ENCODE measurements at regions not wholly inside any gene's neighbourhood (a gene's known extent, or its start where the extent isn't known, plus 50 kb on each side); places are given as distances from the start of the nearest gene placed in this dataset.
"Not testable (repeated sequence)": the region's sequence is repeated elsewhere in the genome, so short reads cannot be mapped to it uniquely, and the experiment has no call there.

DNA sequence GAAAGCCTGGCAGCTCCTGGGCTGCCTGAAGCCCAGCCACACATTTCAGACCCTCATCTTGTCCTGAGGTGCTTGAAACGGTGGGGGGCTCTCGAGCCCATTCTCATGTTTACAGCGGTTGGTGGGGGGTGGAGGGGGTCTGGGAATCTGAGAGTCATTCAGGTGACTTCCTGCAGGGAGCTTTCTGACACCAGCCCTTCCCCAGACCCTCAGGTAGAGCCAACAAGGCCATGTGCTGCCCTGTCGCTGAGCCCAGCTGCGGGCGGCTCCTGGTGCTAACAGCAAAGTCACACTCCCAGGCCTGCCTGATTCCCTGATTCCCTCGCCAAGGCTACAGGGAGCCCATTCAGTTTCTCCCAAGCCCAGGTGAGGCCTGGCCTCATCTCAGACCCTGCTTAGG, 324.9 kb upstream of the MEX3C start:
- DNase-seq (ENCODE audit: low read depth in 2 of 2): no peak

DNA sequence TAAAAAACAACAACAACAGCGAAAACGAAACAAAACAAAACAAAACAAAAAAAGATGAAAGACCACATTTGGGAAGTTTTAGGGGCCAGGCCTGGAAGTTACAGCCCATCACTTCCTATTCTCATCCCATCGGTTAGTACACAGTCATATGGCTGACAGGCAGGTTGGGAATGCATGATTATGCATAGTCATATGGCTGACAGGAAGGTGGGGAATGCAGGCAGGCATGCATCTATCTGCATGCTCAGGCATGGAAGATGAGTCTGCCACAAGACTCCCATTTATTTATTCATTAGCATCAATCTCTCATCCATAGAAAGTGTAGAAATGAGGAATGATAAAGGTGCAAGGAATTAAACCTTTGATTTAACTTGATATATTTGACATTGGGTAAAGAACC, 325.3 kb upstream of the MEX3C start:
- no peak for DNase-seq (ENCODE audit: low read depth in 2 of 2)

GRCh38 chr18:51523671-51524070, 326.2 kb upstream of the MEX3C start:
- DNase-seq (ENCODE audit: low read depth in 2 of 2): no peak

DNA sequence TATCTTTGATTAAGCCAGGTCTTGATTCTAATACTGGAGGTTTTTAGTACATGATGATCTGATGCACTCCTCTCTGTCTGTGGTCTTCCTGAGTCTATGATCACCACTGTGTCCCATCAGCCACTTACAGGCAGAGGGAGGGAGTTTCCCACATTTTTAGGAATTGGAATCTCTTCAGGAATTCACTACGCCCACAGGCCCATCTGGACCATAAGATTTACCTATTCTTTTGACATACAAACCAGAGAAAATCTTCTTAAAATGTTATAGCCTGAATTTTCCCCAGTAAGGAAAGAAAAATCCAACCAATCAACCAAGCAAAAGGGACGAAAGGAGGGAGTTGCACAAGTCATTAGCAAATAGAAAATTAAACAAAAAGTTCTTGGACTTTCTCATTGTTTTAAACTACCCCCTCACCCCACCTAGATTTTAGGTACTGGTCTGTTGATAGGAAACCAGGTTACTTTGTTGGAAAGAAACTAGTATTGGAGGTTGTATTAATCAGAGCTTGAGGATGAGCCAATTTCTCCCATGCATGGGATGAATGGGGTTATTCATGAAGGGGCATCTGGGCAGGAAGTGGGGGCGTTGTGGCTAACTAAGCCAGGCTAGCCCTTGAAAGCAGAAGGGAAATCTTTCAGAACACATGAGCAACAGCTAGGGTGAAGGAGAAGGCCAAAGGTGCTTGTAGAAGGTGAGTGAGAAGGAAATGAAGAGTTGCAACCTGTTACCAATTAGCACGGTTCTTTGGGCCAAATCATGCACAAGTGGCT, 328.2 kb upstream of the MEX3C start:
- DNase-seq (ENCODE audit: low read depth in 2 of 2): no peak

- DNase-seq (ENCODE audit: low read depth in 2 of 2): no peak
These were observed 330.3 kb upstream of the MEX3C start for GRCh38 chr18:51527826-51528225.

- DNase-seq (ENCODE audit: low read depth in 2 of 2): no peak
These were observed 334.0 kb upstream of the MEX3C start for GRCh38 chr18:51531501-51531900.

DNA sequence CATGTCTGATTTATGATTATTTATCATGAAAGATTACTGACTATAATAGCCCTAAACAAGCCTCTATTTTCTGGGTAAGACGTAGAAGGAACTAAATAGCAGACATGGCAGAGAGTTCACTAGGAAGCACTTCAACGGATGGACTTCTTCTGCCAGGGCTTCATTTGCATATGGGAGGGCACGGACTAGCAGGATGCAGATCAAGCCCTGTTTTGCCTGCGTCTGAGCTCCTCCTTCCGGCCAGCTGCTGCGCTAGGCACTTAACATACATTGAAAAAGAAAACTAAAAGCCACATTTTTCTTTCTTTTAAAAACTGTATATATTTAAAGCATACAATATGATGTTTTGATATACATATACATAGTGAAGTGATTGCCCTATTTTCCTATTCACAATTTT, 340.0 kb upstream of the MEX3C start:
- DNase-seq (ENCODE audit: low read depth in 2 of 2): no peak

DNA sequence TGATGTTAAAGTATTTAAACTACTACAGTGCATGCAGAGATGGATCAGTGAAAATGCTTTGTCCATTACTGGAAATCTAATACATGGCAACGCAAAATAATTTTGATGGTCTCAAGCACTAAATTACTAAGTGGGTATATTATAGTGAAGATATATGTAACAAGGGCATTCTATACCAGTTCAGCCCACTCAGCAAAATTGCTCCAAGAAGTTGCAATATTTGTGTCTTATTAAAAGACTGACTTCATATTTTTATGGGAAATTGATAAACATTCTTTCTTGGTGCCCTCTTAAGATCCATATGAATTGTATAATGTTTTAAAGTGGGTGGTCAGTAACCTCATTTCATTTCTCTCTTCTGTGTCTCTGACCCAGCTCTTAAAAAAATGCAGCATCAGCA, 343.1 kb upstream of the MEX3C start:
- no peak for DNase-seq (ENCODE audit: low read depth in 2 of 2)

DNA sequence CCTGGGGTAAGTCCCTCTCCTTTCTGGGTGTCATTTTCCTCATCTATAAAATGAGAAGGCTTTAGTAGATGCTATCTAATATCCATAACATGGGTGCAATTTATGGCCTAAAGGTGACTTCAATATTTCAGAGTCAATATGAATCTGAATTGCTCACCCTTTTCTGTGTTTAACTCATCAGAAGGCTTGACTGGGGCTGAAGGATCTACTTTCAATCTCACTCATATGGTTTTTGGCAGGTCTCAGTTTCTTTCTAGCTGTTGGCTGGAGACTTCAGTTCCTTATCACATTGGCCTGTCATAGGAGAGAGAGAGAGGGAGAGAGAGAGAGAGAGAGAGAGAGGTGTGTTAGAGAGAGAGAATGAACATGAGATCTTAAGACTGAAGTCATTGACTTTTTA, 343.7 kb upstream of the MEX3C start:
- no peak for DNase-seq (ENCODE audit: low read depth in 2 of 2)

DNA sequence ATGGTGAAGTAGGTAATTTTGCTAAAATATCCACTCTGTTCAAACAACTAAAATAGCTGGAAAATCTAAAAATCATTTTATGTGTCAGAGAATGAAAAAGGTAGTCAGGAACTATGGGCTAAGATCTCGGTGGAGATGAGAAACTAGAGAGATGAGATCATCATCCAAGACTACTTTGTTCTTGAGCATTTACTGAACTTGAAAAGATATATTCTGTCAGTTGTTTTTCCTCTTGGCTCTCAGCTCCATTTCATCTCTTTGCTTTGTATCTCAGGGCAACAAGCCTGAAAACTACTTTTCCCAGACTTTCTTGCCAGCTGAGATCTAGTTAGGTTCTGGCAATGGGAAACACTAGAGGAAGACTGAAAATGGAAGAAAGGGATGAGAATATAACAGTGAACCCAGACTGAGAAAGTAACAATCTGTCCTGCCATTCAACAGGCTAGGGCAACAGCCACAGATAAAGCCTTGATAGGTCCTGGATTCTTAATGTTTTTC, 346.2 kb upstream of the MEX3C start:
- no peak for DNase-seq (ENCODE audit: low read depth in 2 of 2)

DNA sequence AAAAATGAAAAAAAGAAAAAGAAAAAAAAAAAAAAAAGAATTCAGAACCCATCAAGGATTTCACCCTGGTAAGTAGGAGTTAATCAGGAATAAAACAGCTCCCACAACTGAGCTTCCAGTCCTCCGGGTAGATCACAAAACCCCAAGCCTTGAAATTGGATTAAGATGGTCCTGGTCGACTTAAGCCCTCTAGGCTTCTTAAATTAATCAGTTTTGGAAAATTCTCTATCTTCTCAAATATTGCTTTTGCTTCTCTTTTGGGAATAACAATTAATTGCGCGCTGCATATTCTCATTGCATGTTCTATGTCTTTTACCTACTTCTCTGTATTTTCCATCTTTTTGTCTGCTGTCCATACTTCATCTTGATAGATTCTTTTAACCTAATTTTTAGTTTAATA, 348.0 kb upstream of the MEX3C start:
- no peak for DNase-seq (ENCODE audit: low read depth in 2 of 2)

- DNase-seq (ENCODE audit: low read depth in 2 of 2): no peak
These were observed 361.9 kb upstream of the MEX3C start for GRCh38 chr18:51559198-51559901.

DNA sequence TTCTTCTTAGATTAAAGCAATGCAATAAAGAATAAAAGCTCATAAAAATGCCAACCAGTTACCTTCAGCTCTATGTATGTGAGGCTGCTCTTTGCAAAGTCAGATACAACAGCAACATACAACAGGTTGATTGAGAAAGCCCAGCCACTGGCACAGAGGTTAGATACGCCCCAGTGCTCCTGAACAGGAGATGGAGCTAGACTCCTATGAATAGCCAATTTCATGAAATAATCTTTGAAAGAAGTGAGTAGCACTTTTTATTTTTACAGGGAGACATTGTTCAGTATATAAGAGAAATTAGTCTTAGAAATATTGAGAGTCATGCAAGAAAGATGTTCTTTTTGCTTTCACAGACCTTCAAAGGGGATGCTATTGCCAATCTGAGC, 362.4 kb upstream of the MEX3C start:
- no peak for DNase-seq (ENCODE audit: low read depth in 2 of 2)

DNA sequence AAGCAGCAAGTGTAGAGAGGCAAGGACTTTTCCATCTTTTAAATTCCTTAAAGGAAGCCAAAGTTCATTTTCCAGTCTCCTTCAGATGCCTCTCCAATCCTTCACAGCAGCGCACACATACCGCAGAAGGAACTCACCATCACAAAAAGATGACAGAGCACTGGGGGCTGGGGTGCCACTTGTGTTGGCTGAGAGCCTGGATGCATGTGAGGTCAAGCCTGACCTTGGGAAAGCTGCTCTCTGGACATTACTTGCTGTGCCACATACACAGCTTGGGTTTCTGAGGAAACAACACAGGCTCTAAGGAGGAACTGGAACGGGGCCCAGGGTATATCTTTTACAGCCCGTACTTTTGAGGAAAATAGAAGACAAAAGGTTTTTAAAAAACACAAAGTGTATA, 364.3 kb upstream of the MEX3C start:
- DNase-seq (ENCODE audit: low read depth in 2 of 2): no peak

DNA sequence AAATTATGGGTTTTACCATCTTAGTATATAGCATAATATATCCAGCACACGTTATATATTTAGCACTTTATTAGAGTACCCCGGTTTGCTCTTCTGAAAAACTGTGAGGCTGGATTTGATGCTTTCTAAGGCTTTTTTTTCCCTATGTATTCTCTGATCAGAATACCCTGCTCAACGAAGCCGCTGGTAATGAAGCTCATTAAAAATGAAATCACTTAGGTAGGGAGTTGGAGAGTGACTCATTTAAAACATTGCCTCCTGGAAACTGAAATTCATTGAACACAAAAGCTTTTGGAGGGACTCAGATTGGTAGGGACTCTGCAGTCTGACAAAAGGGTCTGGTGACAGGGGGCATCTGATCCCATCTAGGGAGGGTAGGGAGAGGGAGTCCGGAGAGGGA, 365.4 kb upstream of the MEX3C start:
- no peak for DNase-seq (ENCODE audit: low read depth in 2 of 2)

- DNase-seq (ENCODE audit: low read depth in 2 of 2): no peak
These were observed 365.9 kb upstream of the MEX3C start for GRCh38 chr18:51563396-51563795.

- DNase-seq (ENCODE audit: low read depth in 2 of 2): no peak
These were observed 370.7 kb upstream of the MEX3C start for GRCh38 chr18:51568151-51568550.

DNA sequence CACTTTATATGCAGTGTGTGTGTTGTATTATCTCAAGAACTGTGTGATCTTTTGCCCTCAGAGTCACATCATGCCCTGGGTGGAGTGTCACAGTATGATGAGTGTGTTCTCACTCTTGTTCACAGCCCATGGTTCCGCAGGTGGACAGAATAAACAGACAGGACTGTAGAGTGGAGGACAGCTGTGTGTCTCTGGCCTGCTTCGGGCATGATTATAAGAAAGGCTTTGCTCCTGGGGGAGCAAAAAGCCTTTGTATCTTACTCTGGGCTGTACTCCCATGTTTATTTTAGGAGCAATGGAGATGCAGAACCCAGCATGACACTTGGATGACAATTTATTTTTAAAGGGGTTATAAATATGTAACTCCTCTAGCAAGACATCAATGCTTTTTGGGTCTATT, 371.7 kb upstream of the MEX3C start:
- no peak for DNase-seq (ENCODE audit: low read depth in 2 of 2)

- no peak for DNase-seq (ENCODE audit: low read depth in 2 of 2)
These were observed 372.1 kb upstream of the MEX3C start for GRCh38 chr18:51569561-51569960.

DNA sequence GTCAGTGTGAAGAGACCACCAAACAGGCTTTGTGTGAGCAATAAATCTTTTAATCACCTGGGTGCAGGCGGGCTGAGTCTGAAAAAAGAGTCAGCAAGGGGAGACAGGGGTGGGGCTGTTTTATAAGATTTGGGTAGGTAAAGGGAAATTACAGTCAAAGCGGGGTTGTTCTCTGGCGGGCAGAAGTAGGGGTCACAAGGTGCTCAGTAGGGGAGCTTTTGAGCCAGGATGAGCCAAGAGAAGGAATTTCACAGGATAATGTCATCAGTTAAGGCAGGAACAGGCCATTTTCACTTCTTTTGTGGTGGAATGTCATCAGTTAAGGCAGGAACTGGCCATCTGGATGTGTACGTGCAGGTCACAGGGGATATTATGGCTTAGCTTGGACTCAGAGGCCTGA, 372.6 kb upstream of the MEX3C start:
- not testable (repeated sequence) for DNase-seq (ENCODE audit: low read depth in 2 of 2)

- DNase-seq (ENCODE audit: low read depth in 2 of 2): not testable (repeated sequence)
These were observed 376.4 kb upstream of the MEX3C start for GRCh38 chr18:51573886-51574285.

GRCh38 chr18:51575171-51575570, 377.7 kb upstream of the MEX3C start:
- DNase-seq (ENCODE audit: low read depth in 2 of 2): no peak

GRCh38 chr18:51578406-51578980, 381.0 kb upstream of the MEX3C start:
- DNase-seq (ENCODE audit: low read depth in 2 of 2): no peak

Data from stimulated activated CD8-positive, alpha-beta memory T cell treated with anti-CD3 and anti-CD28 coated beads, Interleukin-15, amount 100 ng/mL, for 48 hours (primary cell).